ENCODE measurements at regions not wholly inside any gene's neighbourhood (a gene's known extent, or its start where the extent isn't known, plus 50 kb on each side); places are given as distances from the start of the nearest gene placed in this dataset.

GRCh38 chr13:76503291-76503690, 382.9 kb downstream of the KCTD12 start:
- no peak for TF ChIP-seq CTCF (IDR thresholded peaks at IDR 0.05)
- TF ChIP-seq POLR2AphosphoS5 (IDR thresholded peaks at IDR 0.05): no peak
- no peak for TF ChIP-seq POLR2A (IDR thresholded peaks at IDR 0.05)
- TF ChIP-seq EP300 (IDR thresholded peaks at IDR 0.05): no peak
